ENCODE measurements at regions not wholly inside any gene's neighbourhood (a gene's known extent, or its start where the extent isn't known, plus 50 kb on each side); places are given as distances from the start of the nearest gene placed in this dataset.

GRCh38 chr6:108734271-108734922 is 113.8 kb upstream of the ARMC2 start:
- Histone ChIP-seq H3K9me3 (replicated peaks) (no peaks in the 10 kb centered on the region), H3K36me3 (no peaks in the 10 kb centered on the region)

GRCh38 chr6:108735310-108736001 is 112.8 kb upstream of the ARMC2 start:
- Histone ChIP-seq H3K27ac (no peak overlapping the region), H3K4me1 (replicated peaks) (peaks cover 54% of the 10 kb centered on the region), H3K9me3 (replicated peaks) (no peaks in the 10 kb centered on the region), H3K27me3 (replicated peaks) (no peaks in the 10 kb centered on the region), H3K36me3 (no peaks in the 10 kb centered on the region), H3K4me3 (no peak overlapping the region)
- no peak for DNase-seq (ENCODE audit: low read depth in 1 of 2, low spot score in 2 of 2)

More at GRCh38 chr6:108734271-108734922, 113.8 kb upstream of the ARMC2 start:
- Histone ChIP-seq H3K4me1 (replicated peaks) (peaks cover 54% of the 10 kb centered on the region), H3K4me3 (no peak overlapping the region), H3K27me3 (replicated peaks) (no peaks in the 10 kb centered on the region), H3K27ac (no peak overlapping the region)
- no peak for DNase-seq (ENCODE audit: low read depth in 1 of 2, low spot score in 2 of 2)

GRCh38 chr6:108736002-108736361 is 112.2 kb upstream of the ARMC2 start:
- Histone ChIP-seq H3K27ac (0 out of 2 replicates have a peak overlapping the region, but pooled peaks have one; percentile 8), H3K27me3 (replicated peaks) (no peaks in the 10 kb centered on the region), H3K4me3 (no peak overlapping the region), H3K4me1 (replicated peaks) (peaks cover 50% of the 10 kb centered on the region), H3K9me3 (replicated peaks) (no peaks in the 10 kb centered on the region), H3K36me3 (no peaks in the 10 kb centered on the region)
- no peak for DNase-seq (ENCODE audit: low read depth in 1 of 2, low spot score in 2 of 2)

- H3K27me3 ChIP-seq (replicated peaks) = no peaks in the 10 kb centered on the region
- peaks cover 41% of the 10 kb centered on the region for H3K4me1 ChIP-seq (replicated peaks)
- DNase-seq (ENCODE audit: low read depth in 1 of 2, low spot score in 2 of 2) = peak; percentile 78 to 88
- no peak overlapping the region for H3K4me3 ChIP-seq
- H3K27ac ChIP-seq = peak overlapping the region; percentile 64
- H3K9me3 ChIP-seq (replicated peaks) = no peaks in the 10 kb centered on the region
- no peaks in the 10 kb centered on the region for H3K36me3 ChIP-seq
These were observed 111.4 kb upstream of the ARMC2 start for GRCh38 chr6:108736832-108737231.

GRCh38 chr6:108737594-108738546 is 110.4 kb upstream of the ARMC2 start:
- Histone ChIP-seq H3K4me1 (replicated peaks) (peaks cover 32% of the 10 kb centered on the region), H3K4me3 (no peak overlapping the region), H3K27ac (peak overlapping the region; percentile 64), H3K9me3 (replicated peaks) (no peaks in the 10 kb centered on the region), H3K36me3 (no peaks in the 10 kb centered on the region), H3K27me3 (replicated peaks) (no peaks in the 10 kb centered on the region)
- DNase-seq (ENCODE audit: low read depth in 1 of 2, low spot score in 2 of 2) = peak; percentile 72 to 93

GRCh38 chr6:108738684-108739416 is 109.4 kb upstream of the ARMC2 start:
- Histone ChIP-seq H3K27me3 (replicated peaks) (no peaks in the 10 kb centered on the region), H3K4me3 (no peak overlapping the region), H3K27ac (peak overlapping the region; percentile 64; the same call in 1 of the 2 replicates), H3K36me3 (no peaks in the 10 kb centered on the region), H3K4me1 (replicated peaks) (peaks cover 29% of the 10 kb centered on the region), H3K9me3 (replicated peaks) (no peaks in the 10 kb centered on the region)
- no peak for DNase-seq (ENCODE audit: low read depth in 1 of 2, low spot score in 2 of 2)

GRCh38 chr6:108739496-108740330 is 108.5 kb upstream of the ARMC2 start:
- H3K27ac ChIP-seq = no peak overlapping the region
- no peaks in the 10 kb centered on the region for H3K27me3 ChIP-seq (replicated peaks)
- H3K9me3 ChIP-seq (replicated peaks) = no peaks in the 10 kb centered on the region
- no peak overlapping the region for H3K4me3 ChIP-seq
- no peaks in the 10 kb centered on the region for H3K36me3 ChIP-seq
- H3K4me1 ChIP-seq (replicated peaks) = peaks cover 35% of the 10 kb centered on the region
- no peak for DNase-seq (ENCODE audit: low read depth in 1 of 2, low spot score in 2 of 2)

- Histone ChIP-seq H3K27me3 (replicated peaks) (no peaks in the 10 kb centered on the region), H3K4me1 (replicated peaks) (peaks cover 31% of the 10 kb centered on the region), H3K27ac (no peak overlapping the region), H3K36me3 (no peaks in the 10 kb centered on the region), H3K9me3 (replicated peaks) (no peaks in the 10 kb centered on the region), H3K4me3 (no peak overlapping the region)
- DNase-seq (ENCODE audit: low read depth in 1 of 2, low spot score in 2 of 2) = no peak
These were observed 106.8 kb upstream of the ARMC2 start for GRCh38 chr6:108741331-108741989.

GRCh38 chr6:108742041-108742440 is 106.2 kb upstream of the ARMC2 start:
- H3K9me3 ChIP-seq (replicated peaks) = no peaks in the 10 kb centered on the region
- no peaks in the 10 kb centered on the region for H3K27me3 ChIP-seq (replicated peaks)
- H3K36me3 ChIP-seq = no peaks in the 10 kb centered on the region
- no peak for DNase-seq (ENCODE audit: low read depth in 1 of 2, low spot score in 2 of 2)
- no peak overlapping the region for H3K4me3 ChIP-seq
- H3K4me1 ChIP-seq (replicated peaks) = peaks cover 25% of the 10 kb centered on the region
- no peak overlapping the region for H3K27ac ChIP-seq

- H3K9me3 ChIP-seq (replicated peaks) = no peaks in the 10 kb centered on the region
- no peaks in the 10 kb centered on the region for H3K27me3 ChIP-seq (replicated peaks)
- no peak overlapping the region for H3K4me3 ChIP-seq
- no peak for DNase-seq (ENCODE audit: low read depth in 1 of 2, low spot score in 2 of 2)
- peaks cover 10% of the 10 kb centered on the region for H3K4me1 ChIP-seq (replicated peaks)
- no peak overlapping the region for H3K27ac ChIP-seq
- H3K36me3 ChIP-seq = no peaks in the 10 kb centered on the region
These were observed 103.8 kb upstream of the ARMC2 start for GRCh38 chr6:108744244-108744972.

- H3K27me3 ChIP-seq (replicated peaks) = no peaks in the 10 kb centered on the region
- H3K36me3 ChIP-seq = no peaks in the 10 kb centered on the region
- DNase-seq (ENCODE audit: low read depth in 1 of 2, low spot score in 2 of 2) = no peak
- H3K9me3 ChIP-seq (replicated peaks) = no peaks in the 10 kb centered on the region
- H3K4me1 ChIP-seq (replicated peaks) = peaks cover 10% of the 10 kb centered on the region
- no peak overlapping the region for H3K4me3 ChIP-seq
- H3K27ac ChIP-seq = no peak overlapping the region
These were observed 103.2 kb upstream of the ARMC2 start for GRCh38 chr6:108744996-108745395.
